H9 (cell line): ENCODE measurements at regions not wholly inside any gene's neighbourhood (a gene's known extent, or its start where the extent isn't known, plus 50 kb on each side); places are given as distances from the start of the nearest gene placed in this dataset.

Experiments used
- DNase-seq: peaks from one replicate; pipeline ENCODE4 v3.0.0-alpha.2; 2017
- H2AFZ ChIP-seq: one replicate; pipeline ENCODE4 v1.6.1; 2013; ENCODE audit warnings: mild to moderate bottlenecking, low read length, control low read depth, moderate library complexity
- H2AK5ac ChIP-seq: 2 replicates; pipeline ENCODE4 v1.6.1; 2013; ENCODE audit warnings: low read length, control low read depth, mixed read lengths; ENCODE audit not compliant: insufficient read length
- H2BK120ac ChIP-seq: one replicate; pipeline ENCODE4 v1.6.1; 2013; ENCODE audit warnings: low read depth, mild to moderate bottlenecking, low read length, control low read depth, inconsistent platforms; ENCODE audit not compliant: poor library complexity, severe bottlenecking
- H2BK12ac ChIP-seq: 2 replicates; pipeline ENCODE4 v1.6.1; 2013; ENCODE audit warnings: low read length, control low read depth, mixed read lengths, low read depth; ENCODE audit not compliant: insufficient read length
- H2BK15ac ChIP-seq: 2 replicates; pipeline ENCODE4 v1.6.1; 2013; ENCODE audit warnings: low read depth, low read length, control low read depth
- H2BK20ac ChIP-seq: one replicate; pipeline ENCODE4 v1.6.1; 2013; ENCODE audit warnings: low read depth, mild to moderate bottlenecking, low read length, control low read depth, inconsistent platforms; ENCODE audit not compliant: poor library complexity, severe bottlenecking
- H2BK5ac ChIP-seq: 2 replicates; pipeline ENCODE4 v1.6.1; 2013; ENCODE audit warnings: low read length, control low read depth, mixed read lengths; ENCODE audit not compliant: insufficient read length
- H3K14ac ChIP-seq: 2 replicates; pipeline ENCODE4 v1.6.1; 2013; ENCODE audit warnings: low read length, control low read depth; ENCODE audit not compliant: insufficient read depth
- H3K18ac ChIP-seq: 2 replicates; pipeline ENCODE4 v1.6.1; 2013; ENCODE audit warnings: low read depth, mild to moderate bottlenecking, mixed read lengths, low read length, control low read depth; ENCODE audit not compliant: insufficient read length
- H3K23ac ChIP-seq: 2 replicates; pipeline ENCODE4 v1.6.1; 2013; ENCODE audit warnings: low read length, control low read depth, mixed read lengths, low read depth; ENCODE audit not compliant: insufficient read length
- H3K23me2 ChIP-seq: 2 replicates; pipeline ENCODE4 v1.6.1; 2013; ENCODE audit warnings: low read depth, mild to moderate bottlenecking, mixed read lengths, low read length, control low read depth; ENCODE audit not compliant: insufficient read length, poor library complexity, severe bottlenecking
- H3K27ac ChIP-seq: 2 replicates; pipeline ENCODE4 v1.5.1; 2013; ENCODE audit warnings: low read length, control low read depth, mixed read lengths, low read depth; ENCODE audit not compliant: insufficient read length
- H3K27me3 ChIP-seq: 2 replicates; pipeline ENCODE4 v1.6.1; 2013; ENCODE audit warnings: low read length, control low read depth, inconsistent platforms; ENCODE audit not compliant: insufficient read depth
- H3K4ac ChIP-seq: 2 replicates; pipeline ENCODE4 v1.6.1; 2013; ENCODE audit warnings: low read depth, mild to moderate bottlenecking, control low read depth, inconsistent platforms, low read length, moderate library complexity
- H3K4me1 ChIP-seq: 2 replicates; pipeline ENCODE4 v1.6.1; 2013; ENCODE audit warnings: low read length, control low read depth, inconsistent platforms; ENCODE audit not compliant: insufficient read depth
- H3K4me2 ChIP-seq: 2 replicates; pipeline ENCODE4 v1.6.1; 2013; ENCODE audit warnings: low read length, control low read depth, mixed read lengths; ENCODE audit not compliant: insufficient read length, insufficient read depth
- H3K56ac ChIP-seq: 2 replicates; pipeline ENCODE4 v1.6.1; 2013; ENCODE audit warnings: low read depth, mild to moderate bottlenecking, mixed read lengths, low read length, control low read depth; ENCODE audit not compliant: insufficient read length
- H3K79me1 ChIP-seq: 2 replicates; pipeline ENCODE4 v1.6.1; 2013; ENCODE audit warnings: low read depth, mild to moderate bottlenecking, moderate library complexity, low read length, control low read depth, inconsistent platforms; ENCODE audit not compliant: insufficient read depth, poor library complexity, severe bottlenecking
- H3K79me2 ChIP-seq: 2 replicates; pipeline ENCODE4 v1.6.1; 2013; ENCODE audit warnings: low read length, control low read depth, inconsistent platforms; ENCODE audit not compliant: insufficient read depth
- H3K9ac ChIP-seq: 2 replicates; pipeline ENCODE4 v1.6.1; 2013; ENCODE audit warnings: low read length, control low read depth, mixed read lengths; ENCODE audit not compliant: insufficient read length; ENCODE audit errors: extremely low read depth
- H3K9me3 ChIP-seq: one replicate; pipeline ENCODE4 v1.6.1; 2013; ENCODE audit warnings: low read depth, low read length, inconsistent platforms; ENCODE audit not compliant: control insufficient read depth
- H3T11ph ChIP-seq: one replicate; pipeline ENCODE4 v1.6.1; 2013; ENCODE audit warnings: mild to moderate bottlenecking, low read length, control low read depth, inconsistent platforms
- H4K20me1 ChIP-seq: one replicate; pipeline ENCODE4 v1.6.1; 2013; ENCODE audit not compliant: control insufficient read depth, insufficient read length, insufficient read depth
- H4K5ac ChIP-seq: 2 replicates; pipeline ENCODE4 v1.6.1; 2013; ENCODE audit warnings: low read depth, mild to moderate bottlenecking, mixed read lengths, low read length, control low read depth; ENCODE audit not compliant: insufficient read length
- H4K8ac ChIP-seq: replicated peaks from 2 replicates; pipeline ENCODE4 v1.6.1; 2013; ENCODE audit warnings: low read length, control low read depth, mixed read lengths, low read depth; ENCODE audit not compliant: insufficient read length
- H4K91ac ChIP-seq: 2 replicates; pipeline ENCODE4 v1.6.1; 2013; ENCODE audit warnings: low read depth, mild to moderate bottlenecking, moderate library complexity, mixed read lengths, low read length, control low read depth; ENCODE audit not compliant: insufficient read length
- H3K27ac Mint-ChIP-seq, 3 experiments: 2 replicates in 2 of 3; 3 replicates in 1 of 3; pipeline ENCODE4 v1.8.0; 2020 to 2021; ENCODE audit warnings: mixed read lengths in 3 of 3, mild to moderate bottlenecking in 1 of 3, moderate library complexity in 1 of 3
- H3K27me3 Mint-ChIP-seq: 2 replicates; pipeline ENCODE4 v1.8.0; 2021; ENCODE audit warnings: low read depth, mild to moderate bottlenecking, moderate library complexity, mixed read lengths
- H3K36me3 Mint-ChIP-seq, 3 experiments: 2 replicates in 2 of 3; 3 replicates in 1 of 3; pipeline ENCODE4 v1.8.0; 2020 to 2021; ENCODE audit warnings: low read depth in 3 of 3, mixed read lengths in 3 of 3; ENCODE audit not compliant: insufficient read depth in 1 of 3
- H3K4me1 Mint-ChIP-seq, 2 experiments: 2 replicates each; pipeline ENCODE4 v1.8.0; 2020; ENCODE audit warnings: mixed read lengths in 2 of 2
- H3K4me3 Mint-ChIP-seq, 2 experiments: 2 replicates in 1 of 2; 3 replicates in 1 of 2; pipeline ENCODE4 v1.8.0; 2020 to 2021; ENCODE audit warnings: mild to moderate bottlenecking in 2 of 2, mixed read lengths in 2 of 2, moderate library complexity in 1 of 2
- H3K9me3 Mint-ChIP-seq, 2 experiments: 2 replicates in 1 of 2; 3 replicates in 1 of 2; pipeline ENCODE4 v1.8.0; 2020; ENCODE audit warnings: mild to moderate bottlenecking in 2 of 2, mixed read lengths in 2 of 2, moderate library complexity in 1 of 2
- WGBS: extraction: QIAGEN DNeasy Blood & Tissue Kit; methylation state at CpG from one replicate; pipeline ENCODE4 v1.1.7; 2013; ENCODE audit warnings: missing lambda C conversion rate, low lambda C conversion rate, mixed read lengths; ENCODE audit not compliant: insufficient read length; ENCODE audit errors: extremely low coverage; 5-methylcytosine and 5-hydroxymethylcytosine counted together
- TF ChIP-seq, protein P1 (sequence below): fragments of 200-600 bp; sonication (generic); conservative IDR thresholded peaks from 3 replicates; pipeline ENCODE4 v1.8.0; 2021; ENCODE audit warnings: antibody characterized with exemption, mild to moderate bottlenecking

DNA sequence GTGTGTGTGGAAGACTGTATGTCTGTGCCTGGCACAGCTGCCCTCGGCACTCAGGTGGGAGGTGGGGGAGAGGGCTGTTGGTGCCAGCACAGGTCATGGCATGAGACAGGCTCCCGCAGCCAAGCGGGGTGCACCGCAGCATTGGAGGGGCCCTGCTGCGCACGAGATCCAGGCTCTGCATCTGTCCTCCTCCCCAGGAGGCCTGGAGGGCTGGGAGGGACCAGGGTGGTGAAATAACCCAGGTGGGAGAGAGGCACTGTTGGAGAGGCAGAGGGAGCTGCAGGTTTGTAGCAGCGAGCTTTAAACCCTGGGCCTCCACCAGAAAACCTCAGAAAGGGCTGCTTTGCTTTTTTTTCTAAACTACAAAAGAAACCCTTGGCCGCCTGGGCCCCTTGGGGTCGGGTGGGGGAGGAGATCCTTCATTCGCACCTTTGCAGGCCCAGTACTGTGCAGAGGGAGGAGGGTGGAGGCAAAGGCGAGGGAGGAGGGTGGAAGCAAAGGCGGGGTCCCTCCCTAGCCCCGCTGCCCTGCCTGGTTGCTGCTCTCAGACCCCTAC is 241.7 kb downstream of the SEC14L1 start:
- Mint-ChIP-seq H3K4me3 (peak overlapping the region in 1 of 2 experiments; percentile 46; a peak in 3 of 5 replicates), H3K27ac (peak overlapping the region; percentile 89 to 98 (median 95)), H3K9me3 (no peaks in the 10 kb centered on the region; a peak in 1 of 5 replicates), H3K4me1 (peaks cover 56 to 91% of the 10 kb centered on the region in 2 experiments), H3K27me3 (no peaks in the 10 kb centered on the region; the same call in 1 of the 2 replicates), H3K36me3 (peaks cover 4 to 9% (median 6%) of the 10 kb centered on the region in 3 experiments; a peak in 3 of 7 replicates)
- Histone ChIP-seq H3K9ac (no peak overlapping the region), H2BK12ac (no peak overlapping the region), H3K56ac (no peak overlapping the region), H3K9me3 (no peaks in the 10 kb centered on the region), H3K4me1 (peaks cover 12% of the 10 kb centered on the region; the same call in 1 of the 2 replicates), H4K20me1 (peaks cover 4% of the 10 kb centered on the region), H3K79me2 (peaks cover 18% of the 10 kb centered on the region; the same call in 1 of the 2 replicates), H4K8ac (no peak overlapping the region), H4K5ac (no peak overlapping the region), H2BK20ac (no peak overlapping the region), H2BK15ac (no peak overlapping the region), H2BK5ac (no peak overlapping the region), H3K4me2 (peak overlapping the region; percentile 13), H3K23ac (no peak overlapping the region), H3K14ac (peak overlapping the region; percentile 73; the same call in 1 of the 2 replicates), H2AFZ (no peak overlapping the region), H3K18ac (peak overlapping the region; percentile 61), H3K23me2 (no peaks in the 10 kb centered on the region), H3K79me1 (peaks cover 18% of the 10 kb centered on the region), H3K27me3 (no peaks in the 10 kb centered on the region), H4K91ac (no peak overlapping the region), H2BK120ac (no peak overlapping the region), H3K27ac (no peak overlapping the region), H2AK5ac (no peak overlapping the region), H3K4ac (no peak overlapping the region), H3T11ph (no peak overlapping the region)
- WGBS = no CpG with 5 or more reads among the region's 13 CpGs
- TF ChIP-seq, protein P1, sequence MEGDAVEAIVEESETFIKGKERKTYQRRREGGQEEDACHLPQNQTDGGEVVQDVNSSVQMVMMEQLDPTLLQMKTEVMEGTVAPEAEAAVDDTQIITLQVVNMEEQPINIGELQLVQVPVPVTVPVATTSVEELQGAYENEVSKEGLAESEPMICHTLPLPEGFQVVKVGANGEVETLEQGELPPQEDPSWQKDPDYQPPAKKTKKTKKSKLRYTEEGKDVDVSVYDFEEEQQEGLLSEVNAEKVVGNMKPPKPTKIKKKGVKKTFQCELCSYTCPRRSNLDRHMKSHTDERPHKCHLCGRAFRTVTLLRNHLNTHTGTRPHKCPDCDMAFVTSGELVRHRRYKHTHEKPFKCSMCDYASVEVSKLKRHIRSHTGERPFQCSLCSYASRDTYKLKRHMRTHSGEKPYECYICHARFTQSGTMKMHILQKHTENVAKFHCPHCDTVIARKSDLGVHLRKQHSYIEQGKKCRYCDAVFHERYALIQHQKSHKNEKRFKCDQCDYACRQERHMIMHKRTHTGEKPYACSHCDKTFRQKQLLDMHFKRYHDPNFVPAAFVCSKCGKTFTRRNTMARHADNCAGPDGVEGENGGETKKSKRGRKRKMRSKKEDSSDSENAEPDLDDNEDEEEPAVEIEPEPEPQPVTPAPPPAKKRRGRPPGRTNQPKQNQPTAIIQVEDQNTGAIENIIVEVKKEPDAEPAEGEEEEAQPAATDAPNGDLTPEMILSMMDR = no peak
- peak; percentile 60 for DNase-seq
